Lower lobe of right lung (tissue), 2 donors: ENCODE measurements at regions not wholly inside any gene's neighbourhood (a gene's known extent, or its start where the extent isn't known, plus 50 kb on each side); places are given as distances from the start of the nearest gene placed in this dataset.

ENCODE experiments used
- ATAC-seq, 2 donors: fragments of 200-7000 bp; cut with Tn5 transposase; one replicate each; pipeline ENCODE4 v1.9.1; 2020 to 2022; ENCODE audit warnings: mild to moderate bottlenecking in 2 of 2, moderate library complexity in 2 of 2
- DNase-seq: peaks from one replicate; pipeline ENCODE4 v3.0.0-alpha.2; 2020
- H3K27ac ChIP-seq: fragments of 200-600 bp; one replicate; pipeline ENCODE4 v1.8.0; 2022
- H3K27me3 ChIP-seq: fragments of 200-600 bp; one replicate; pipeline ENCODE4 v1.8.0; 2022; ENCODE audit warnings: low read depth
- H3K36me3 ChIP-seq: fragments of 200-600 bp; one replicate; pipeline ENCODE4 v1.8.0; 2022; ENCODE audit warnings: mild to moderate bottlenecking
- H3K4me1 ChIP-seq: fragments of 200-600 bp; one replicate; pipeline ENCODE4 v1.8.0; 2022
- H3K4me3 ChIP-seq: fragments of 200-600 bp; one replicate; pipeline ENCODE4 v1.8.0; 2022; ENCODE audit warnings: mild to moderate bottlenecking
- H3K9me3 ChIP-seq: fragments of 200-600 bp; one replicate; pipeline ENCODE4 v1.8.0; 2022
- intact Hi-C: fragments of 100-400 bp; cut with DNase I; formaldehyde crosslinking; loops from one replicate; pipeline ENCODE4 v1.11.0; 2022
- TF ChIP-seq, protein P1 (sequence below): fragments of 200-600 bp; IDR thresholded peaks from one replicate; pipeline ENCODE4 v1.8.0; 2022; ENCODE audit warnings: antibody characterized with exemption, mild to moderate bottlenecking
- donor health status: DM: no; HTN: yes; CAD: no; lungs with severe emphysema.

DNA sequence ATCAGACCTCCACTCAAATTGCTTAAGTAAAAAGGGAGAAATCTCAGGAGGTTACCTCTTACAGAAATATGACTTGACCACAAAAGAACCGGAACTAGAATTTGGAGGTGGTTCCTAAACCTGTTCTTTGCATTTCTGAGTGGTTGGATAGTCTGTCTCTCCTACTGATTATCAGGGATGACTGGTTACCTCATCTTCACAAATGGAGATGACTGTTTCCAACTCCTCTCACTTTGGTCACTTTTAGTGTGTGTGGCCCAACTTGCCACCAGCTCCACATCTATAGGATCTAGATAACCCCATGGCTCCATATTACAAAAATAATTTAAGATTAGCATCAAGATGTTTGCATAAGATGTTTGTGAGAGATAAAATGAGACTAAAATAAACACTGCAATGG, 95.5 kb downstream of the CCDC71L start:
- H3K9me3 ChIP-seq: no peaks in the 10 kb centered on the region
- ATAC-seq (no peak), DNase-seq (no peak)
- no peaks in the 10 kb centered on the region for H3K36me3 ChIP-seq
- H3K4me1 ChIP-seq: peaks cover 13% of the 10 kb centered on the region
- TF ChIP-seq, protein P1, sequence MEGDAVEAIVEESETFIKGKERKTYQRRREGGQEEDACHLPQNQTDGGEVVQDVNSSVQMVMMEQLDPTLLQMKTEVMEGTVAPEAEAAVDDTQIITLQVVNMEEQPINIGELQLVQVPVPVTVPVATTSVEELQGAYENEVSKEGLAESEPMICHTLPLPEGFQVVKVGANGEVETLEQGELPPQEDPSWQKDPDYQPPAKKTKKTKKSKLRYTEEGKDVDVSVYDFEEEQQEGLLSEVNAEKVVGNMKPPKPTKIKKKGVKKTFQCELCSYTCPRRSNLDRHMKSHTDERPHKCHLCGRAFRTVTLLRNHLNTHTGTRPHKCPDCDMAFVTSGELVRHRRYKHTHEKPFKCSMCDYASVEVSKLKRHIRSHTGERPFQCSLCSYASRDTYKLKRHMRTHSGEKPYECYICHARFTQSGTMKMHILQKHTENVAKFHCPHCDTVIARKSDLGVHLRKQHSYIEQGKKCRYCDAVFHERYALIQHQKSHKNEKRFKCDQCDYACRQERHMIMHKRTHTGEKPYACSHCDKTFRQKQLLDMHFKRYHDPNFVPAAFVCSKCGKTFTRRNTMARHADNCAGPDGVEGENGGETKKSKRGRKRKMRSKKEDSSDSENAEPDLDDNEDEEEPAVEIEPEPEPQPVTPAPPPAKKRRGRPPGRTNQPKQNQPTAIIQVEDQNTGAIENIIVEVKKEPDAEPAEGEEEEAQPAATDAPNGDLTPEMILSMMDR: no peak
- intact Hi-C loops: no loop called here
- no peak overlapping the region for H3K27ac ChIP-seq
- H3K4me3 ChIP-seq: no peak overlapping the region
- H3K27me3 ChIP-seq: no peaks in the 10 kb centered on the region

DNA sequence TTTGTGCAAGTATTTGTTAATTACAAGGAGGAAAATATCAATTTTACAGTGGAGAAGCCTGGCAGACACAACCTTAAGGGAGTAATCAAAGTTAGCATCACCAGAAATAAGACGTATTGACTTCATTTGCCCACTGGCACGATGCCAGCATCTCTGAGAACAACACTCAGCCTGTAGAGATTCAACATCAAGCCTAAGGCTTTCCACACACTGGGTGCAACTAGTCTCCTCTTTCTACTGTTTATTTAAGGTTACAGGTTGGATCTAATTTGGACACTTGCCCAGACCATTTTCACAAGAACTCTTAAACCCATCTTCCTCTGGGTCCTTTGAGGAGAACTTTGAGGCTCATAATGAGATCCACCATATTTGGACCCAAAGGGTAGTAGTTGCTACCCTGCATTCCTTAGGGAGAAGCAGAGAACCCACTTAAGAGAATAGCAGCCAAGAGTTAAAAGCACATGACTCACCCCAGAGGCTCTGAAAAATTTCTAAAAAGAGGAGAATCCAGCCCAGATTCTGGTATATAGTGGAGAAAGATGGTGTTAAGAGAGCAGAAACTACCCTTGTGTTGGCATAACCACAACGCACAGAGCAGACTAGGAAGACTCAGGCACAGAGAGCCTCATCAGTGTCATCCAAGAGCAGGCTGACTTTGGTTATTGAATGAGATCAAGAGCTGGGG, 97.3 kb downstream of the CCDC71L start:
- DNase-seq (no peak), ATAC-seq (no peak)
- no peaks in the 10 kb centered on the region for H3K36me3 ChIP-seq
- no peaks in the 10 kb centered on the region for H3K27me3 ChIP-seq
- no peak overlapping the region for H3K27ac ChIP-seq
- peaks cover 5% of the 10 kb centered on the region for H3K4me1 ChIP-seq
- H3K9me3 ChIP-seq: no peaks in the 10 kb centered on the region
- no peak overlapping the region for H3K4me3 ChIP-seq
- intact Hi-C loops: no loop called here
- TF ChIP-seq, protein P1: no peak

DNA sequence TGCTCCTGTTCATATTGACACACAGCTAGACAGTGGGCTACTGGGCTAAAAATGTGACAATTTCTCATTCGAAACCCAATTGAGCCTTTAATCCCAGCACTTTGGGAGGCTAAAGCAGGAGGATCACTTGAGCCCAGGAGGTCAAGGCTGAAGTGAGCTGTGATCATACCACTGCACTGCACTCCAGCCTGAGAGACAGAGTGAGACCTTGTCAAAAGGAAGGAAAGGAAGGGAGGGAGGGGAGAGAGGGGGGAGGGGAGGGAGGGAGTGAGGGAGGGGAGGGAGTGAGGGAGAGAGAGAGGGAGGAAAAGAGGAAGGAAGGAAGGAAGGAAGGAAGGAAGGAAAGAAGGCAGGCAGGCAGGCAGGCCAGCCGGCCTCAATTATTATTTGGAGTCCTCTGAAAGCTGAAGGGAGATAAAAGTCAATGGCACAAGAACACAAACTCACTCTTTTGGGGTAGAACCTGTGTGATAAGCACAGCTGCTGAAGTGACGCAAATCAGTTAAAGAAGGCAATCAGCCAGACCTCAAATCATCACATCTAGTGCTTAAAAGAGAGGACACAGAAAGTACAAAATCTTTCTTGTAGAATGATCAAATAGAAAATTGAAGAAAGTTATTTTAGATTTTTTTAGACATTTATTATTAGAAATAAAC, 98.1 kb downstream of the CCDC71L start:
- H3K4me3 ChIP-seq: no peak overlapping the region
- no peaks in the 10 kb centered on the region for H3K36me3 ChIP-seq
- intact Hi-C loops: no loop called here
- DNase-seq (no peak), ATAC-seq (no peak)
- no peaks in the 10 kb centered on the region for H3K9me3 ChIP-seq
- no peak overlapping the region for H3K27ac ChIP-seq
- TF ChIP-seq, protein P1: no peak
- H3K27me3 ChIP-seq: no peaks in the 10 kb centered on the region
- no peaks in the 10 kb centered on the region for H3K4me1 ChIP-seq

DNA sequence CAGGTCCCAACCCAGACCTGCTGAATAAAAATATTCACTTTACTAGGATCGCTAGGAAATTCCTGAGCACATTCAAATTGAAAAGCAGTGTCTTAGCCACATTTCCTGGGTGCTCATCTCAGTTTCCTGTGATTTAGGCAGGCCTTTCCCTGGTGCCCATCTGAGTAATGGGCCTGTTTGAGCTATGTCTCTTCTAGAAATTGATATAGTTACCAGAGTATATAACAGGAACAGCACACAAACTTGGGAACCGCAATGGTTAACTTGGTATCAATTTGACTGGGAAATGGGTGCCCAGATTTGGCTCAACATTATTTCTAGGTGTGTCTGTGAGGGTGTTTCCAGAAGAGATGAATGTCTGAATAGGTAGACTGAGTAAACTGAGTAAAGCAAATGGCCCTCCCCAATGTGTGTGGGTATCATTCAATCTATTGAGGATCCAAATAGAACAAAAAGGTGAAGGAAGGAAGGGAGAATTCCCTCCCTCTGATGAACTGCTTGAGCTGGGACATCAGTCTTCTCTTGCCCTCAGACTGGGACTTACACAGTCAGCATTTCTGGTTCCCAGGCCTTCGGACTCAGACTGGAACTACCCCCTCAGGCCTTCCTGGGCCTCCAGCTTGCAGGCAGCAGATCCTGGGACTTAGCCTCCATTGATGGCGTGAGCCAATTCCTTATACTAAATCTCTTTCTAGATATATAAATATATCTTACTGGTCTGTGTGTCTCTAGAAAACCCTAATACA, 99.1 kb downstream of the CCDC71L start:
- Histone ChIP-seq H3K36me3 (no peaks in the 10 kb centered on the region), H3K9me3 (no peaks in the 10 kb centered on the region), H3K4me1 (no peaks in the 10 kb centered on the region), H3K27me3 (no peaks in the 10 kb centered on the region), H3K27ac (no peak overlapping the region), H3K4me3 (no peak overlapping the region)
- intact Hi-C loops: no loop called here
- TF ChIP-seq, protein P1: no peak
- DNase-seq (no peak), ATAC-seq (no peak)

DNA sequence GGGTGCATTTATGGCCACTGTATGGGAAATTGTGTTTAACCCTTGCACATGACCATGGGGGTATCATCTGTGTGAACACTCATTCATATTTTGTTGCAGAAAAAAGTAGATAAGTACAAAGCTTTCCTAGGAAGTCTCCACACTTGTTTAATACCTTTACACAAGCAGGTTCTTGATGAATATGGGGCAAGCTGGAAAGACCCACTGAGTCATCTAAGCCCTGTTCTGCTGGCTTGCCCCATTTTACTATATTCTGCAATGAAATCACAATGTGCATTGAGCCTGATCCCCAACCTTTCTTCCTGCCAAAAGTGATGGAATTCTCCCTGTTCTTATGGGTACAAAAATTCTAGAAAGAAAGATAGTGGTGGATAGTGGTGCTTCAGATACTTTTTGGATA, 99.8 kb downstream of the CCDC71L start:
- H3K4me1 ChIP-seq: no peaks in the 10 kb centered on the region
- no peaks in the 10 kb centered on the region for H3K27me3 ChIP-seq
- H3K36me3 ChIP-seq: no peaks in the 10 kb centered on the region
- H3K4me3 ChIP-seq: no peak overlapping the region
- H3K9me3 ChIP-seq: no peaks in the 10 kb centered on the region
- intact Hi-C loops: no loop called here
- ATAC-seq: no peak
- no peak overlapping the region for H3K27ac ChIP-seq
- TF ChIP-seq, protein P1: no peak
- no peak for DNase-seq
